ENCODE measurements at regions not wholly inside any gene's neighbourhood (a gene's known extent, or its start where the extent isn't known, plus 50 kb on each side); places are given as distances from the start of the nearest gene placed in this dataset.

DNA sequence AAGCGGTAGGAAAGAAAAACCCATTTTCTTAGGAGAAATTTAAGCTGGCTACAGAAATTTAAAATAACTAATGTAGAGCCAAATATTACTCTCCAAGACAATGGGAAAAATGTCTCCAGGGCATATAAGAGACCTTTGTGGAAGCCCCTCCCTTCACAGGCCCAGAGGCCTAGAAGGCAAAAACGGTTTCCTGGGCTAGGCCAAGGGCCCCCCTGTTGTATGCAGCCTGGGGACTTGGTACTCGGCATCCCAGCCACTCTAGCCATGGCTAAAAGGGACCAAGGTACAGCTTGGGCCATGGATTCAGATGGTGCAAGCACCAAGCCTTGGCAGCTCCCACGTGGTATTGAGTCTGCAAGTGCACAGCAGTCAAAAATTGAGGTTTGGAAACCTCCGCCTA, 90.1 kb downstream of the CGGBP1 start:
- no peak for DNase-seq
- Mint-ChIP-seq H3K36me3 (ENCODE audit: insufficient read depth, unreplicated experiment) (no peaks in the 10 kb centered on the region), H3K4me3 (ENCODE audit: unreplicated experiment) (no peak overlapping the region), H3K4me1 (ENCODE audit: low read depth, unreplicated experiment) (no peaks in the 10 kb centered on the region), H3K9me3 (ENCODE audit: unreplicated experiment) (no peaks in the 10 kb centered on the region), H3K27ac (ENCODE audit: unreplicated experiment) (no peak overlapping the region), H3K27me3 (ENCODE audit: insufficient read depth, unreplicated experiment) (no peaks in the 10 kb centered on the region)
- Histone ChIP-seq H3K27me3 (replicated peaks; ENCODE audit: control insufficient read depth, insufficient read depth, low read length) (no peaks in the 10 kb centered on the region), H3K4me1 (no peaks in the 10 kb centered on the region), H3K4me3 (ENCODE audit: low read depth, low read length) (no peak overlapping the region), H3K36me3 (ENCODE audit: control insufficient read depth, insufficient read depth, low read length) (no peaks in the 10 kb centered on the region), H3K9me3 (no peaks in the 10 kb centered on the region)
- no TSS peak for BruUV-seq (replicated peaks)
- intact Hi-C loops (cut with micrococcal nuclease; ENCODE audit: unreplicated experiment): no loop called here
- ChIA-PET POLR2A (no interaction called here), CTCF (interaction anchor here (0.7 kb wide), 1 partner anchor 403 kb away, joined by 4 read pairs; no protein-coding TSS in a partner anchor)
- no peak for TF ChIP-seq CTCF (IDR thresholded peaks at IDR 0.05; ENCODE audit: insufficient read depth in 1 of 2, low read depth in 1 of 2, low read length in 1 of 2, severe bottlenecking in 1 of 2, unreplicated experiment in 1 of 2)

- Mint-ChIP-seq H3K9me3 (ENCODE audit: unreplicated experiment) (no peaks in the 10 kb centered on the region), H3K27ac (ENCODE audit: unreplicated experiment) (no peak overlapping the region), H3K36me3 (ENCODE audit: insufficient read depth, unreplicated experiment) (no peaks in the 10 kb centered on the region), H3K4me3 (ENCODE audit: unreplicated experiment) (no peak overlapping the region), H3K27me3 (ENCODE audit: insufficient read depth, unreplicated experiment) (no peaks in the 10 kb centered on the region), H3K4me1 (ENCODE audit: low read depth, unreplicated experiment) (no peaks in the 10 kb centered on the region)
- Histone ChIP-seq H3K4me3 (ENCODE audit: low read depth, low read length) (no peak overlapping the region), H3K27me3 (replicated peaks; ENCODE audit: control insufficient read depth, insufficient read depth, low read length) (no peaks in the 10 kb centered on the region), H3K9me3 (no peaks in the 10 kb centered on the region), H3K36me3 (ENCODE audit: control insufficient read depth, insufficient read depth, low read length) (no peaks in the 10 kb centered on the region), H3K4me1 (no peaks in the 10 kb centered on the region)
- ChIA-PET CTCF (no interaction called here), POLR2A (no interaction called here)
- DNase-seq: no peak
- no peak for TF ChIP-seq CTCF (IDR thresholded peaks at IDR 0.05; ENCODE audit: insufficient read depth in 1 of 2, low read depth in 1 of 2, low read length in 1 of 2, severe bottlenecking in 1 of 2, unreplicated experiment in 1 of 2)
- intact Hi-C loops (cut with micrococcal nuclease; ENCODE audit: unreplicated experiment): no loop called here
- BruUV-seq (replicated peaks): no TSS peak
These were observed 100.5 kb downstream of the CGGBP1 start for GRCh38 chr3:87958289-87958688.

DNA sequence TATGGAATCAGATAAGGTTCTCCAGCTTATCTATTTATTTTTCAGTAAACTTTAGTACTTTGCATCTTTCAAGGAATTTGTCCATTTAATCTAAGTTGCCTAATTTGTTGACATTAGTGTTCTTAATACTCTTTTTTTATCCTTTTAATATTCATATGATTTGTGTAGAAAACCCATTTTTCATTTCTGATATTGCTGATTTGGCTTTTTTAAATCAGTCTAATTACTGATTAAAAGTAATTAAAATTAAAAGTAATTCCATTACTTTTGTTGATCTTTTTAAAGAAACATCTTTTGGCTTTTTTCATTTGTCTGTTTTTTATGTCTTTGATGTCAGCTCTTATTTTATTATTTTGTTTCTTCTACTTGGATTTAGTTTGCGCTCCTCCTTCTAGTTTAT, 101.2 kb downstream of the CGGBP1 start:
- H3K4me1 ChIP-seq: no peaks in the 10 kb centered on the region
- Mint-ChIP-seq H3K27ac (ENCODE audit: unreplicated experiment) (no peak overlapping the region), H3K27me3 (ENCODE audit: insufficient read depth, unreplicated experiment) (no peaks in the 10 kb centered on the region), H3K4me3 (ENCODE audit: unreplicated experiment) (no peak overlapping the region), H3K36me3 (ENCODE audit: insufficient read depth, unreplicated experiment) (no peaks in the 10 kb centered on the region), H3K9me3 (ENCODE audit: unreplicated experiment) (no peaks in the 10 kb centered on the region), H3K4me1 (ENCODE audit: low read depth, unreplicated experiment) (no peaks in the 10 kb centered on the region)
- intact Hi-C loops (cut with micrococcal nuclease; ENCODE audit: unreplicated experiment): no loop called here
- H3K36me3 ChIP-seq (ENCODE audit: control insufficient read depth, insufficient read depth, low read length): no peaks in the 10 kb centered on the region
- H3K27me3 ChIP-seq (replicated peaks; ENCODE audit: control insufficient read depth, insufficient read depth, low read length): no peaks in the 10 kb centered on the region
- no peak overlapping the region for H3K4me3 ChIP-seq (ENCODE audit: low read depth, low read length)
- no peak for DNase-seq
- CTCF ChIA-PET: no interaction called here
- TF ChIP-seq CTCF (IDR thresholded peaks at IDR 0.05; ENCODE audit: insufficient read depth in 1 of 2, low read depth in 1 of 2, low read length in 1 of 2, severe bottlenecking in 1 of 2, unreplicated experiment in 1 of 2): no peak
- BruUV-seq (replicated peaks): no TSS peak
- H3K9me3 ChIP-seq: no peaks in the 10 kb centered on the region
- POLR2A ChIA-PET: no interaction called here

Measured in Caco-2 (cell line).